Heart right ventricle (tissue), 16 donors: ENCODE measurements at regions not wholly inside any gene's neighbourhood (a gene's known extent, or its start where the extent isn't known, plus 50 kb on each side); places are given as distances from the start of the nearest gene placed in this dataset.

Source experiments
- ATAC-seq, 8 donors: fragments of 200-7000 bp; cut with Tn5 transposase; one replicate each; pipeline ENCODE4 v1.9.1; 2020; ENCODE audit warnings: mild to moderate bottlenecking in 8 of 8, moderate library complexity in 8 of 8, moderate number of reproducible peaks in 1 of 8
- DNase-seq, 2 donors: peaks; one replicate each; pipeline ENCODE4 v3.0.0-alpha.2; 2020
- H3K27ac ChIP-seq, 10 donors: fragments of 200-600 bp; sonication (generic) in 2 of 10; one replicate each; pipeline versions ENCODE4 v1.5.0 to v1.8.0; 2020 to 2022; ENCODE audit warnings: mild to moderate bottlenecking in 3 of 10
- H3K27me3 ChIP-seq, 7 donors: fragments of 200-600 bp; one replicate each; pipeline ENCODE4 v1.8.0; 2021 to 2022; ENCODE audit warnings: mild to moderate bottlenecking in 2 of 7
- H3K36me3 ChIP-seq, 9 donors: fragments of 200-600 bp; sonication (generic) in 1 of 9; one replicate each; pipeline versions ENCODE4 v1.5.0 to v1.8.0; 2020 to 2022; ENCODE audit warnings: mild to moderate bottlenecking in 2 of 9
- H3K4me1 ChIP-seq, 9 donors: fragments of 200-600 bp; sonication (generic) in 1 of 9; one replicate each; pipeline versions ENCODE4 v1.5.0 to v1.8.0; 2020 to 2022; ENCODE audit warnings: mild to moderate bottlenecking in 4 of 9
- H3K4me3 ChIP-seq, 10 donors: fragments of 200-600 bp; sonication (generic) in 2 of 10; one replicate each; pipeline versions ENCODE4 v1.5.0 to v1.8.0; 2020 to 2022; ENCODE audit warnings: mild to moderate bottlenecking in 7 of 10, moderate library complexity in 2 of 10
- H3K9me3 ChIP-seq, 11 donors: fragments of 200-600 bp in 10 of 11; sonication (generic) in 2 of 11; one replicate each; pipeline versions ENCODE4 v1.5.0 to v1.8.0; 2013 to 2022; ENCODE audit warnings: mild to moderate bottlenecking in 2 of 11, control low read depth in 1 of 11, moderate library complexity in 1 of 11
- WGBS, 2 donors: extraction: QIAGEN DNeasy Blood & Tissue Kit; methylation state at CpG; one replicate each; pipeline ENCODE4 v1.1.7; 2013; ENCODE audit warnings: inconsistent platforms in 1 of 2; 5-methylcytosine and 5-hydroxymethylcytosine counted together
- intact Hi-C, 10 donors: fragments of 100-400 bp; cut with DNase I; formaldehyde crosslinking; loops; one replicate each; pipeline versions ENCODE4 v1.11.1 to v1.14.2; 2022
- TF ChIP-seq, protein P1 (sequence below), 9 donors: fragments of 200-600 bp; sonication (generic) in 2 of 9; IDR thresholded peaks; one replicate each; pipeline versions ENCODE4 v1.5.0 to v1.8.0; 2021 to 2022; ENCODE audit warnings: antibody characterized with exemption in 9 of 9, mild to moderate bottlenecking in 5 of 9, moderate library complexity in 1 of 9
- donor health status: Arrhythmogenic right ventricular cardiomyopathy.
- donor health status: ischemic (EF 13 %, LVEDD 7.1; RV severe dilation, severe dysfunction).
- donor health status: healthy with polysubstance abuse.
- donor health status: DM: no; HTN: yes; CAD: no.
- donor health status: DM: no; HTN: no; CAD: no.
- donor health status: ischemic (EF 25% LVEDD 6.9; RV normal size, moderate dysfunction).
- donor health status: ischemic (EF 25% LVEDD 5.7; RV mildly dilated, moderate dysfunction).
- donor health status: healthy.
- donor health status: DM: yes; HTN: yes; CAD: no.
- donor health status: Ischemic cardiomyopathy.
- donor health status: ischemic (EF 35%, LVEDD 5.7; RV mildly dilated, moderate dysfunction).
- donor health status: nonischemic (EF 11% LVEDD 7.7; RV severe dilation, severe dysfunction).
- donor health status: DM: yes; HTN: yes; CAD: no.
- donor health status: PGD.
- donor health status: ischemic (EF 29% LVEDD 5.4; RV normal size, mild dysfunction).
- donor health status: nonischemic (EF 23%, LVEDD 6.1; RV moderate dilation, normal function).

DNA sequence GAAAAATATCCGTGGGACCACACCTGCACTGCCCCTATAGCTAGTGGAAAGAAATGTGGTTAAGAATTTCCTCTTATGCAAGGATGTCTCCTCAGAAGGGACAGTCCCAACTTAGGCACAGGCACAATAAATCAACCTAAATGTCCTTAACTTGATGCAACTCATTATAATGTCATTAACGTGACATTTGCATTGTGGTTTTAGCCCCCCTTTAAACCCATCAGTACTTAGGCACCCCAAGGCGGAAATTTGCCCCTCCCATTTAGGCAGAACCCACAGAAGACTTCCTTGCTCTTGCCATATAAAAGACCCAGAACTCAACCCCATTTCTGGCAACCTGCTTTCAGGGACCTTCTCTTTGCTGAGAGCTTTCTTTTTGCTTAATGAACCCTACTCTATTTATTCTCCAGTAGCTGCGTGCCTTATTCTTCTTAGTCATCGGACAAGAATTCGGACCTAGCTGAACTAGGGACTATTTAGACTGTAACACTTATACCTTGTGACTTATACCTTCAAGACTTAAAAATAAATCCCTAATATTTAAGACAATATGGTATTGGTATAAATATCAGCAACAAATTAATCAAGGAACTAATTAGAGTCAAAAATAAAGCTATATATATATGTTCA is 1281.6 kb upstream of the TMEFF2 start:
- ATAC-seq (no peak), DNase-seq (no peak)
- H3K4me3 ChIP-seq = no peak overlapping the region
- intact Hi-C loops = no loop called here
- H3K9me3 ChIP-seq = peaks cover 0 to 20% (median 4%) of the 10 kb centered on the region in 11 donors
- no peak overlapping the region for H3K27ac ChIP-seq
- H3K27me3 ChIP-seq = no peaks in the 10 kb centered on the region
- no peaks in the 10 kb centered on the region for H3K4me1 ChIP-seq
- 73 to 76% methylated on average over 6 of the region's 6 CpGs for WGBS, 2 donors
- H3K36me3 ChIP-seq = no peaks in the 10 kb centered on the region
- TF ChIP-seq, protein P1, sequence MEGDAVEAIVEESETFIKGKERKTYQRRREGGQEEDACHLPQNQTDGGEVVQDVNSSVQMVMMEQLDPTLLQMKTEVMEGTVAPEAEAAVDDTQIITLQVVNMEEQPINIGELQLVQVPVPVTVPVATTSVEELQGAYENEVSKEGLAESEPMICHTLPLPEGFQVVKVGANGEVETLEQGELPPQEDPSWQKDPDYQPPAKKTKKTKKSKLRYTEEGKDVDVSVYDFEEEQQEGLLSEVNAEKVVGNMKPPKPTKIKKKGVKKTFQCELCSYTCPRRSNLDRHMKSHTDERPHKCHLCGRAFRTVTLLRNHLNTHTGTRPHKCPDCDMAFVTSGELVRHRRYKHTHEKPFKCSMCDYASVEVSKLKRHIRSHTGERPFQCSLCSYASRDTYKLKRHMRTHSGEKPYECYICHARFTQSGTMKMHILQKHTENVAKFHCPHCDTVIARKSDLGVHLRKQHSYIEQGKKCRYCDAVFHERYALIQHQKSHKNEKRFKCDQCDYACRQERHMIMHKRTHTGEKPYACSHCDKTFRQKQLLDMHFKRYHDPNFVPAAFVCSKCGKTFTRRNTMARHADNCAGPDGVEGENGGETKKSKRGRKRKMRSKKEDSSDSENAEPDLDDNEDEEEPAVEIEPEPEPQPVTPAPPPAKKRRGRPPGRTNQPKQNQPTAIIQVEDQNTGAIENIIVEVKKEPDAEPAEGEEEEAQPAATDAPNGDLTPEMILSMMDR (IDR thresholded peaks at IDR 0.05) = no peak

- intact Hi-C loops = no loop called here
- DNase-seq (no peak), ATAC-seq (no peak)
- Histone ChIP-seq H3K27ac (no peak overlapping the region), H3K36me3 (no peaks in the 10 kb centered on the region), H3K4me3 (no peak overlapping the region), H3K4me1 (no peaks in the 10 kb centered on the region), H3K27me3 (no peaks in the 10 kb centered on the region), H3K9me3 (peaks cover 0 to 22% (median 4%) of the 10 kb centered on the region in 11 donors)
- TF ChIP-seq, protein P1 (IDR thresholded peaks at IDR 0.05) = no peak
- WGBS, 2 donors = 54 to 70% methylated on average over 3 of the region's 3 CpGs
Observed at GRCh38 chr2:193475038-193475437, 1280.3 kb upstream of the TMEFF2 start.

DNA sequence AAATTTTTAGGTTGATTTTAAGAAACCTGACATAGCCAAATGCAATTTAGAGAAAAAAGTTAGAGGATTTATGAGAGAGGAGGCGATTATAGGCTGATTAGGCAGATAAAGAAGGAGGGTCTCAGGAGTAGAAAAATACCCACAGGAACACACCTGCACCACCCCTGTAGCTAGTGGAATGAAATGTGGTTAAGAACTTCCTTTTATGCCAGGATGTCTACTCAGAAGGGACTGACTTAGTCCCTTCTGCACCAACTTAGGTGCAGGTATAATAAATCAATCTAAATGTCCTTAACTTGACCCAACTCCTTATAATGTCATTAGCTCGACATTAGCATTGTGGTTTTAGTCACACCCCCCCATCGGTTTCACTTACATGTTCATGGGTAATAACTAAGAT is 1274.5 kb upstream of the TMEFF2 start:
- 75 to 80% methylated on average over 3 of the region's 3 CpGs for WGBS, 2 donors

DNA sequence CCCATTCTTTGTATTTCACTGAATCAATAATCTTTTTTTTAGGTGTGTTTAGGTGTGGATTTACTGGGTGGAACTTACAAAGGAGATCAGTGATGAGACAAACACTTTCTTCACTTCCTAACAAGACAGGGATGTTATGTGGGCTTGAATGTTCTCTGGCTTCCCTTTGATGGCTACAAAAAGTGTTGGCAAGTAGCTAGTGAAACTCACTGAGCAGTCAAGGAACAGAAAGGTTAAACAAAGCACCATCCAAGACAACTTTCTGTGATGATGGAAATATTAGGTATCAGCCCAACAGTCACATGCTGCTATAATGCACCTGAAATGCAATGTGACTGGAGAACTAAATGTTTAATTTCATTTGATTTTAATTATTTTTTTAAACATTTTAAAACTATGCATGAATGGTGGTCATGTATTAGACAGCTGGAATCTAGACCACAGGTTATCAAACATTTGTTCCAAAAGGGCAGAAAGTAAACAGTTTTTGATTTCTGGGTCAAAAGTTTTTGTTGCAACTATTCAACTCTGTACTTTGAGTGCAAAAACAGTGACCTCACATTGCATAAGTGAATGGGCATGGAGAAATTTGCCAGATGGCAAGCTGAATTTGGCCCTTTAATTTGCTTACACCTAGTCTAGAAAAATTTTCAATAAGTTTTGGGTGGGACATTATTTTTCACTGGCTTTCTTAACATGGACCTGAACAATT is 1272.7 kb upstream of the TMEFF2 start:
- Histone ChIP-seq H3K27me3 (no peaks in the 10 kb centered on the region), H3K4me1 (no peaks in the 10 kb centered on the region), H3K9me3 (peaks cover 0 to 31% (median 0%) of the 10 kb centered on the region in 11 donors), H3K4me3 (no peak overlapping the region), H3K36me3 (no peaks in the 10 kb centered on the region), H3K27ac (no peak overlapping the region)
- DNase-seq = no peak
- intact Hi-C loops = no loop called here
- ATAC-seq = no peak
- TF ChIP-seq, protein P1 (IDR thresholded peaks at IDR 0.05) = no peak

More for the DNA sequence above, 1274.5 kb upstream of the TMEFF2 start:
- intact Hi-C loops = no loop called here
- H3K36me3 ChIP-seq = no peaks in the 10 kb centered on the region
- no peaks in the 10 kb centered on the region for H3K4me1 ChIP-seq
- DNase-seq (no peak), ATAC-seq (no peak)
- peaks cover 0 to 28% (median 4%) of the 10 kb centered on the region in 11 donors for H3K9me3 ChIP-seq
- H3K27me3 ChIP-seq = no peaks in the 10 kb centered on the region
- TF ChIP-seq, protein P1 (IDR thresholded peaks at IDR 0.05) = no peak
- H3K27ac ChIP-seq = no peak overlapping the region
- H3K4me3 ChIP-seq = no peak overlapping the region
